ENCODE measurements at regions not wholly inside any gene's neighbourhood (a gene's known extent, or its start where the extent isn't known, plus 50 kb on each side); places are given as distances from the start of the nearest gene placed in this dataset.

DNA sequence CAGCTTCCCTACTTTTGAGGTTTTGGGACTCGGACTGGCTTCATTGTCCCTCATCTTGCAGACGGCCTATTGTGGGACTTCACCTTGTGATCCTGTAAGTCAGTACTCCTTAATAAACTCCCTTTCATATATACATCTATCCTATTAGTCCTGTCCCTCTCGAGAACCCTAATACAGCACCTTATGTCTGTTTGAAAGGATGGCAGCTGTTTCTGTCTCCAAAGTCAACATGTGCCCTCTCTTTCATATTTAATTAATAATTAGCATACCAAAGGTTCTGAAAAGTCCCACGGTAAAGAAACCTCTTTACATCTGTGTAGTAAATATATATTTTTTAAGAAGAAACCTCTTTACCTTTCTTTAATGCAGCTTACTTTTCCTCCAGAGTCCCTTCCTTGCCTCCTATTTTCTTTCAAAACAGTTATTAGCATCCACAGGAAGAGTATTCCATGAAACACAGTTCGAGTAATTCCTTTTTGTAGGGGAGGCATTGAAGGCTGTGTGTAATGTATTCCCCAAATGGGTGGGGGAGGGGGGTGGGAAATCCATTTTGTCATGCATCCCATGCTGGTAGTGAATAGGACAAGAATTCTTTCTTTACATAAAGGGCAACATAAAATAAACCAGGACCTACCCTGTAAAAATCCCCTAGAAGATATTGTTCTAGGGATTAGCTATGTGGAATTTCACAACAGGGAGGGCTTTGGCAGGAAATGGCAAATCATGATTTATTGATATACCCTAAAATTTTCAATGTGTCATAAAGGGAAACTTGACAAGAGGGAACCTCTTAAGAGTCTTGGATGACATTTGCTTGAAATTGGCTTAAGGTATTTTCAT, 241.5 kb downstream of the SUDS3 start:
- Histone ChIP-seq H3K23ac (ENCODE audit: insufficient read length) (no peak overlapping the region), H3K79me2 (ENCODE audit: control insufficient read depth in 1 of 2, insufficient read depth in 2 of 2, low read length in 2 of 2) (no peaks in the 10 kb centered on the region), H3K18ac (ENCODE audit: extremely low read depth, low read length) (no peak overlapping the region), H2BK5ac (ENCODE audit: low read depth, low read length) (peak overlapping the region; percentile 28; the same call in 1 of the 2 replicates), H3K36me3 (ENCODE audit: control insufficient read depth in 2 of 4, insufficient read depth in 4 of 4, low read length in 3 of 4) (no peaks in the 10 kb centered on the region), H4K5ac (ENCODE audit: insufficient read length, low read depth, low read length) (no peak overlapping the region), H2AK5ac (ENCODE audit: low read depth, low read length) (no peak overlapping the region), H2AFZ (ENCODE audit: low read length) (no peak overlapping the region), H2BK12ac (ENCODE audit: low read depth, low read length) (no peak overlapping the region), H3K56ac (replicated peaks; ENCODE audit: insufficient read length, low read depth, low read length) (peak overlapping the region; percentile 32), H2BK120ac (replicated peaks; ENCODE audit: low read depth, low read length) (peak overlapping the region; percentile 94), H3K79me1 (ENCODE audit: low read depth, low read length) (no peaks in the 10 kb centered on the region), H4K8ac (ENCODE audit: extremely low read depth, insufficient read depth, low read length) (no peak overlapping the region), H3K14ac (ENCODE audit: insufficient read length) (no peak overlapping the region), H3K9ac (replicated peaks in 1 of 4; ENCODE audit: extremely low read depth in 1 of 4, low read depth in 3 of 4, low read length in 3 of 4) (no peak overlapping the region), H4K20me1 (replicated peaks in 1 of 2; ENCODE audit: control insufficient read depth in 1 of 2, insufficient read depth in 2 of 2, low read length in 2 of 2) (no peaks in the 10 kb centered on the region), H3K23me2 (ENCODE audit: low read depth, low read length) (no peaks in the 10 kb centered on the region), H3K9me3 (ENCODE audit: insufficient read depth in 2 of 2, low read depth in 1 of 2, low read length in 1 of 2) (peaks cover 3 to 7% of the 10 kb centered on the region in 2 experiments; a peak in 3 of 4 replicates), H3K4me3 (ENCODE audit: extremely low read depth in 1 of 4, insufficient read depth in 2 of 4, low read depth in 3 of 4, low read length in 4 of 4) (peak overlapping the region in 2 of 4 experiments; percentile 2 to 40; a peak in 1 of 8 replicates), H3K4me1 (replicated peaks in 1 of 4; ENCODE audit: control insufficient read depth in 3 of 4, insufficient read depth in 4 of 4, low read length in 3 of 4) (peaks cover 0 to 3% (median under 1%) of the 10 kb centered on the region in 4 experiments; a peak in 2 of 7 replicates), H2BK15ac (ENCODE audit: low read length) (no peak overlapping the region), H3K27ac (ENCODE audit: low read depth, low read length) (no peak overlapping the region), H3K27me3 (replicated peaks in 1 of 4; ENCODE audit: control insufficient read depth in 3 of 4, extremely low read depth in 1 of 4, insufficient read depth in 3 of 4, low read length in 3 of 4) (no peaks in the 10 kb centered on the region), H2BK20ac (ENCODE audit: low read length) (no peak overlapping the region), H4K91ac (replicated peaks; ENCODE audit: insufficient read length, low read length) (peak overlapping the region; percentile 22), H3K4ac (replicated peaks; ENCODE audit: insufficient read length, low read depth, low read length) (no peak overlapping the region), H3K4me2 (ENCODE audit: insufficient read depth in 1 of 2, low read depth in 2 of 2, low read length in 2 of 2) (peak overlapping the region; percentile 44 to 50; a peak in 3 of 4 replicates)
- no peak for DNase-seq (ENCODE audit: low read depth in 1 of 2, low spot score in 2 of 2)
- ChIA-PET POLR2A (ENCODE audit: partially characterized antibody) (interaction anchor here (0.5 to 1.5 kb wide), 2 partner anchors 205 to 567 kb away, joined by 3 to 4 read pairs; no protein-coding TSS in a partner anchor), CTCF (ENCODE audit: partially characterized antibody) (interaction anchor here (0.6 to 1.2 kb wide), 4 partner anchors 14 to 181 kb away, joined by 3 to 6 read pairs (median 3); no protein-coding TSS in a partner anchor)
- FAIRE-seq = no peak
- 27% methylated on average over 5 of the region's 5 CpGs; no CpG with 5 or more reads in 1 of the 2 experiments for WGBS, 2 experiments (ENCODE audit: extremely low coverage in 1 of 2, insufficient coverage in 1 of 2, insufficient read length in 1 of 2, insufficient replicate concordance in 2 of 2, low coverage in 1 of 2, low lambda C conversion rate in 2 of 2, missing lambda C conversion rate in 1 of 2)
- TF ChIP-seq SUZ12 (IDR thresholded peaks at IDR 0.05; ENCODE audit: low read length) (no peak), SP1 (IDR thresholded peaks at IDR 0.05; ENCODE audit: low read depth, low read length) (no peak), CHD2 (IDR thresholded peaks at IDR 0.05; ENCODE audit: low read length) (no peak), POU5F1 (IDR thresholded peaks at IDR 0.05; ENCODE audit: low read depth, low read length) (no peak), SRF (IDR thresholded peaks at IDR 0.05; ENCODE audit: low read depth, low read length) (no peak), TAF7 (optimal IDR thresholded peaks at IDR 0.05; ENCODE audit: borderline replicate concordance, low read depth, low read length) (no peak), KDM4A (IDR thresholded peaks at IDR 0.05; ENCODE audit: low read depth, low read length, severe bottlenecking) (no peak), CHD1 (IDR thresholded peaks at IDR 0.05; ENCODE audit: low read depth, low read length) (no peak), SAP30 (IDR thresholded peaks at IDR 0.05; ENCODE audit: insufficient read depth, insufficient replicate concordance, low read length) (no peak), NRF1 (IDR thresholded peaks at IDR 0.05; ENCODE audit: low read depth, low read length) (no peak), CBX8 (IDR thresholded peaks at IDR 0.05; ENCODE audit: borderline replicate concordance, low read depth, low read length) (no peak), RXRA (IDR thresholded peaks at IDR 0.05; ENCODE audit: insufficient read depth, low read depth, low read length) (no peak)
